HFF-Myc (cell line): ENCODE measurements at regions not wholly inside any gene's neighbourhood (a gene's known extent, or its start where the extent isn't known, plus 50 kb on each side); places are given as distances from the start of the nearest gene placed in this dataset.

ENCODE experiments used
- DNase-seq: peaks from one replicate; pipeline ENCODE4 v3.0.0-alpha.2; 2011; ENCODE audit warnings: low read depth; ENCODE audit errors: extremely low read depth
- H3K4me3 ChIP-seq: replicated peaks from 2 replicates; pipeline ENCODE4 v1.5.1; 2011; ENCODE audit warnings: low read depth, mild to moderate bottlenecking, control low read depth, low read length
- CTCF ChIP-seq: IDR thresholded peaks from 2 replicates; pipeline ENCODE4 v1.5.1; 2012; ENCODE audit warnings: mild to moderate bottlenecking, low read depth, low read length, control low read depth; ENCODE audit errors: missing control alignments

DNA sequence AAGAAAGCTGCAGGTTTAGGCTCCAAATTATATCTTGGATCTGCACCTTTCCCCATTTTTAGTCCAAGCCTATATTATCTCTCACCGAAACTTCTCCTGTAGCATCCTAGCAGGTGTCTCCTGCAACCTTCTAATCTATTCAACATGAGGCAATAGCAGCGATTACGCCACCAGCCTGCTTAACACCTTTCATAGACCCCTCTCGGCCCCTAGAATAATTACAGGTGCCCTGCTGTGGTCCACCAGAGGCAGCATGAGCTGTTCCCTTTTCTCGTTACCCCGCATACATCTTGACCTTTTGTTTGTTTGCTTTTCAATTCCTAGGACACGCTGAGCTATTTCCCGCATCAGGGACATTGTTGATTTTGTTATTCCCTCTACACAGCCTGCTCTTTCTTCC lies 361.9 kb downstream of the CYRIA start:
- DNase-seq = no peak
- no peak overlapping the region for H3K4me3 ChIP-seq
- no peak for TF ChIP-seq CTCF

- no peak for DNase-seq
- no peak for TF ChIP-seq CTCF
- no peak overlapping the region for H3K4me3 ChIP-seq
Observed at GRCh38 chr2:16303273-16303577, 362.4 kb downstream of the CYRIA start.

GRCh38 chr2:16302431-16303272 lies 362.3 kb downstream of the MYCN start:
- TF ChIP-seq CTCF = no peak
- H3K4me3 ChIP-seq = no peak overlapping the region

GRCh38 chr2:16301961-16302360 lies 361.6 kb downstream of the MYCN start:
- no peak overlapping the region for H3K4me3 ChIP-seq
- no peak for TF ChIP-seq CTCF
- DNase-seq = no peak

More at GRCh38 chr2:16302431-16303272, 362.3 kb downstream of the MYCN start:
- DNase-seq = no peak

GRCh38 chr2:16298866-16299265 lies 358.5 kb downstream of the MYCN start:
- H3K4me3 ChIP-seq = no peak overlapping the region
- DNase-seq = no peak
- no peak for TF ChIP-seq CTCF

DNA sequence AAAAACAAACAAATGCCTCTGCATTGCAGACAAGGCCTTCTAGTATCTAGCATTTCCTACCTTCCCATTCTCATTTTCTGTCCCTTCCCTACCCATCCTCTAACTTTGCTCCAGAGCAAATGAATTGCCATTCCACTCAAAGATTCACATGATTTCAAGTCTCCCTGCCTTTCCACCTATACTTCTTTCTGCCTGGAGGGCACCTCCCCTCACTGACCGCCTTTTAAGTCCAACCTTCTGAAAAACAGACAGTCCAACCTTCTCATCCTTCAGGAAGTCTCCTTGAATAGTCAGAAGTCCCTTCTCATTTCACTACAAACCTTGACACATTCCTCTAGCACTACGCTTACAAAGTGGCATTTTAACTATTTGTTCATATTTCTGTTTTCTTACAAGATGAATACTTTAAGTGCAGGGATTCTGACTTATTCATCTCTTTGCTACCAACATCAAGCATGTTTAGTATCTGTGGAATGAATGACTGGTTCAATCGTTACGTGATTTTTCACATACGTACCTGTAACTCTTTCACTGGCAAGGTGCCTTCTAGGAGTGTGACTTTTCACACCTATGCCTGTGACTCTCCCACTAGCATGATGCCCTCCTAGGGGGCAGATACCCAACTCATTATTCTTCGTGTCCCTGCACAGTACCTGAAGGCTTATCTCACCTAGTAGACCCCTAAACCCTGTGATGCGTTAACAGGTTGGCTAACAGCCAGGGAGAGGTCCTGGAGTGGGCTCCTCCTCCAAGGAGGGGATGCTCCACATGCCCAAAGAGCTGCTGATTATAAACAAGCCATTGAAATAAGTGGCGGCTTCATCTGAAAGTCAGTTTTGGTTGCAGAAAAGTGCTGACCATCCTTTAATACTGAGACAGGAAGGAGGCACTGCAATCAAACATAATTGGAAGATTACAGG lies 356.2 kb downstream of the MYCN start:
- DNase-seq = no peak

More for the DNA sequence above, 356.2 kb downstream of the MYCN start:
- TF ChIP-seq CTCF = no peak
- no peak overlapping the region for H3K4me3 ChIP-seq
